ENCODE measurements at regions not wholly inside any gene's neighbourhood (a gene's known extent, or its start where the extent isn't known, plus 50 kb on each side); places are given as distances from the start of the nearest gene placed in this dataset.

DNA sequence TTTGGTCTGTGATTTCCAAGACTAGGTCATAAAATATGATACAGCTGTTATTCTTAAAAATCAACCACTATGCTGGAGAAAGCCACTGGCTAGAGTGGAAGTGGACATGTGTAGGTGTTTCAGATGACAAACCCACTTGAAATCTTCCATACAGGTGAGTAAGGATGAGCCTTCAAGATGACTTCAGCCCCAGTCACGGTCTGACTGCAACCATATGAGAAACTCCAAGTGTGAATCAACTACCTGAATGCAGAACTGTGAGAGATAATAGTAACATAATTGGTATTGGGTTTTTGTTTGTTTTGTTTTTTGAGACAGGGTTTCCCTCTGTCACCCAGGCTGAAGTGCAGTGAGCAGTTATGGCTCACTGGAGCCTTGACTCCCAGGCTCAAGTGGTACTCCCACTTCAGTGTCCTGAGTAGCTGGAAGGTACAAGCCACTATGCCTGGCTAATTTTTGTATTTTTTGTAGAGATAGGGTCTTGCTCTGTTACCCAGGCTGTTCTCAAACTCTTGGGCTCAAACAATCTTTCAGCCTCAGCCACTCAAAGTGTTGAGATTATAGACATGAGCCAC lies 273.3 kb upstream of the LRIG3 start:
- no peak for TF ChIP-seq CTCF (IDR thresholded peaks at IDR 0.05; ENCODE audit: unreplicated experiment)
- Mint-ChIP-seq H3K4me3 (ENCODE audit: low read depth, unreplicated experiment) (no peak overlapping the region), H3K27me3 (ENCODE audit: unreplicated experiment) (no peaks in the 10 kb centered on the region), H3K36me3 (ENCODE audit: insufficient read depth, unreplicated experiment) (no peaks in the 10 kb centered on the region), H3K27ac (ENCODE audit: unreplicated experiment) (no peak overlapping the region), H3K9me3 (ENCODE audit: low read depth, unreplicated experiment) (no peaks in the 10 kb centered on the region), H3K4me1 (ENCODE audit: low read depth, unreplicated experiment) (no peaks in the 10 kb centered on the region)
- intact Hi-C loops (cut with micrococcal nuclease; ENCODE audit: unreplicated experiment): no loop called here
- no TSS peak for BruUV-seq (replicated peaks)
- CTCF ChIA-PET: no interaction called here
- DNase-seq: no peak

DNA sequence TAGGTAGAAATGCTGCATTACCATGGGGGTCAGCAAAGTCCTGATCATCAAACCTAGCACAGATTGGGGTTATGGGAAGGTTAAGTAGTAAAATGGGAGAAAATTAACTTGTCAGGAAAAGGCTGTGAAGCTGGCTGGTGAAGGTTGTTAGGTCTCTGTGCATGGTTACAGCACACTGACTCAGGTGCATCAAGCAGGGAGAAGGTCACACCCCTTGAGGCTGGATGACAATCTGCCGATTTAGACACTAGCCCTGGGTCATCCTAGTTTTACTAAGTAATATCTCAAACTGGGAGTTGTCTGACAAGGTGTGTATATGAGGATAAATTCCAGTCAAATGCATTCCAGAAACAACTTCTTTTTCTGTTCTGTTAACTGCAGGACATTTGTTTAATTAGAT lies 271.1 kb upstream of the LRIG3 start:
- Mint-ChIP-seq H3K27me3 (ENCODE audit: unreplicated experiment) (no peaks in the 10 kb centered on the region), H3K4me1 (ENCODE audit: low read depth, unreplicated experiment) (no peaks in the 10 kb centered on the region), H3K27ac (ENCODE audit: unreplicated experiment) (no peak overlapping the region), H3K4me3 (ENCODE audit: low read depth, unreplicated experiment) (no peak overlapping the region), H3K9me3 (ENCODE audit: low read depth, unreplicated experiment) (no peaks in the 10 kb centered on the region), H3K36me3 (ENCODE audit: insufficient read depth, unreplicated experiment) (no peaks in the 10 kb centered on the region)
- TF ChIP-seq CTCF (IDR thresholded peaks at IDR 0.05; ENCODE audit: unreplicated experiment): no peak
- intact Hi-C loops (cut with micrococcal nuclease; ENCODE audit: unreplicated experiment): no loop called here
- BruUV-seq (replicated peaks): no TSS peak
- DNase-seq: no peak
- CTCF ChIA-PET: interaction anchor here (0.7 to 1.0 kb wide), 2 partner anchors 12 to 167 kb away, joined by 3 read pairs; no protein-coding TSS in a partner anchor

- no TSS peak for BruUV-seq (replicated peaks)
- Mint-ChIP-seq H3K9me3 (ENCODE audit: low read depth, unreplicated experiment) (no peaks in the 10 kb centered on the region), H3K27me3 (ENCODE audit: unreplicated experiment) (no peaks in the 10 kb centered on the region), H3K4me1 (ENCODE audit: low read depth, unreplicated experiment) (no peaks in the 10 kb centered on the region), H3K4me3 (ENCODE audit: low read depth, unreplicated experiment) (no peak overlapping the region), H3K27ac (ENCODE audit: unreplicated experiment) (no peak overlapping the region), H3K36me3 (ENCODE audit: insufficient read depth, unreplicated experiment) (no peaks in the 10 kb centered on the region)
- DNase-seq: no peak
- TF ChIP-seq CTCF (IDR thresholded peaks at IDR 0.05; ENCODE audit: unreplicated experiment): no peak
- CTCF ChIA-PET: no interaction called here
- intact Hi-C loops (cut with micrococcal nuclease; ENCODE audit: unreplicated experiment): no loop called here
Observed at GRCh38 chr12:59186451-59186850, 266.1 kb upstream of the LRIG3 start.

- no peak for TF ChIP-seq CTCF (IDR thresholded peaks at IDR 0.05; ENCODE audit: unreplicated experiment)
- Mint-ChIP-seq H3K4me3 (ENCODE audit: low read depth, unreplicated experiment) (no peak overlapping the region), H3K9me3 (ENCODE audit: low read depth, unreplicated experiment) (no peaks in the 10 kb centered on the region), H3K36me3 (ENCODE audit: insufficient read depth, unreplicated experiment) (no peaks in the 10 kb centered on the region), H3K27ac (ENCODE audit: unreplicated experiment) (no peak overlapping the region), H3K4me1 (ENCODE audit: low read depth, unreplicated experiment) (no peaks in the 10 kb centered on the region), H3K27me3 (ENCODE audit: unreplicated experiment) (no peaks in the 10 kb centered on the region)
- no peak for DNase-seq
- CTCF ChIA-PET: no interaction called here
- BruUV-seq (replicated peaks): no TSS peak
- intact Hi-C loops (cut with micrococcal nuclease; ENCODE audit: unreplicated experiment): no loop called here
Observed at GRCh38 chr12:59185295-59185694, 265.0 kb upstream of the LRIG3 start.

All from Calu3 (cell line).